OCI-LY7 (cell line): ENCODE measurements at regions not wholly inside any gene's neighbourhood (a gene's known extent, or its start where the extent isn't known, plus 50 kb on each side); places are given as distances from the start of the nearest gene placed in this dataset.

Source experiments
- BruUV-seq: library from RNA; stranded (reverse); fragments of 400-500 nt; replicated peaks from 2 replicates; lab custom pipeline; 2021; lab: Mats Ljungman, UMichigan
- CTCF ChIA-PET: fragments of 300-600 bp; sonication (Branson Sonifier 250); formaldehyde crosslinking; loops from one replicate; lab custom pipeline; 2022; ENCODE audit warnings: antibody characterized with exemption; ENCODE audit not compliant: unreplicated experiment; lab: Charles Lee
- POLR2A ChIA-PET: fragments of 300-600 bp; sonication (Branson Sonifier 250); formaldehyde crosslinking; loops from one replicate; lab custom pipeline; 2022; ENCODE audit warnings: antibody characterized with exemption; lab: Charles Lee
- DNase-seq: peaks from one replicate; pipeline ENCODE4 v3.0.0-alpha.2; 2015; ENCODE audit warnings: low spot score
- H2AFZ ChIP-seq: fragments of 200-600 bp; sonication (generic), shearing (Covaris generic); 2 replicates; pipeline ENCODE4 v1.6.1; 2014; ENCODE audit warnings: mild to moderate bottlenecking, antibody characterized with exemption, low read length, moderate library complexity
- H3K27ac ChIP-seq: fragments of 200-600 bp; sonication (generic); 2 replicates; pipeline ENCODE4 v1.5.1; 2014; ENCODE audit warnings: mixed run types, low read depth, mild to moderate bottlenecking, moderate library complexity, low read length, inconsistent platforms; ENCODE audit not compliant: poor library complexity, severe bottlenecking
- H3K36me3 ChIP-seq: fragments of 200-600 bp; sonication (generic); 2 replicates; pipeline ENCODE4 v1.6.1; 2014; ENCODE audit warnings: mild to moderate bottlenecking, antibody characterized with exemption, low read length, moderate library complexity, mixed read lengths; ENCODE audit not compliant: insufficient read depth
- H3K4me1 ChIP-seq: fragments of 200-600 bp; sonication (generic); 2 replicates; pipeline ENCODE4 v1.5.1; 2014; ENCODE audit warnings: mild to moderate bottlenecking, low read length; ENCODE audit not compliant: insufficient read depth, poor library complexity, severe bottlenecking
- H3K4me2 ChIP-seq: fragments of 200-600 bp; sonication (generic); 2 replicates; pipeline ENCODE4 v1.6.1; 2014; ENCODE audit warnings: mild to moderate bottlenecking, low read length
- H3K4me3 ChIP-seq: fragments of 200-600 bp; sonication (generic); 2 replicates; pipeline ENCODE4 v1.5.1; 2014; ENCODE audit warnings: mild to moderate bottlenecking, low read depth, low read length; ENCODE audit not compliant: poor library complexity, severe bottlenecking
- H3K79me2 ChIP-seq: fragments of 200-600 bp; sonication (generic); 2 replicates; pipeline ENCODE4 v1.6.1; 2016; ENCODE audit warnings: low read depth, mild to moderate bottlenecking, low read length, moderate library complexity, mixed read lengths; ENCODE audit not compliant: insufficient read depth
- H3K9me2 ChIP-seq: fragments of 200-600 bp; sonication (generic); 2 replicates; pipeline ENCODE4 v1.6.1; 2016; ENCODE audit warnings: mild to moderate bottlenecking, low read length, mixed read lengths; ENCODE audit not compliant: insufficient read depth
- H3K9me3 ChIP-seq: fragments of 200-600 bp; sonication (generic); 2 replicates; pipeline ENCODE4 v1.6.1; 2014; ENCODE audit warnings: mild to moderate bottlenecking, mixed run types, low read length, mixed read lengths
- H4K20me1 ChIP-seq: fragments of 200-600 bp; sonication (generic); 2 replicates; pipeline ENCODE4 v1.6.1; 2014; ENCODE audit warnings: mild to moderate bottlenecking, antibody characterized with exemption, low read length, moderate library complexity, mixed read lengths; ENCODE audit not compliant: insufficient read depth
- EZH2phosphoT487 ChIP-seq: fragments of 200-600 bp; sonication (generic); IDR thresholded peaks from 2 replicates; pipeline ENCODE4 v1.6.1; 2018; ENCODE audit warnings: low read depth, borderline replicate concordance, mild to moderate bottlenecking, mixed run types, antibody characterized with exemption, low read length, moderate library complexity, mixed read lengths
- intact Hi-C: fragments of 100-400 bp; cut with micrococcal nuclease; formaldehyde crosslinking; loops from one replicate; pipeline ENCODE4 v1.10.0; 2022; ENCODE audit not compliant: unreplicated experiment
- TF ChIP-seq, protein P1 (sequence below): fragments of 200-600 bp; sonication (generic); conservative IDR thresholded peaks from 2 replicates; pipeline ENCODE4 v1.5.1; 2014; ENCODE audit warnings: mild to moderate bottlenecking, antibody characterized with exemption, low read length, moderate library complexity, mixed read lengths

DNA sequence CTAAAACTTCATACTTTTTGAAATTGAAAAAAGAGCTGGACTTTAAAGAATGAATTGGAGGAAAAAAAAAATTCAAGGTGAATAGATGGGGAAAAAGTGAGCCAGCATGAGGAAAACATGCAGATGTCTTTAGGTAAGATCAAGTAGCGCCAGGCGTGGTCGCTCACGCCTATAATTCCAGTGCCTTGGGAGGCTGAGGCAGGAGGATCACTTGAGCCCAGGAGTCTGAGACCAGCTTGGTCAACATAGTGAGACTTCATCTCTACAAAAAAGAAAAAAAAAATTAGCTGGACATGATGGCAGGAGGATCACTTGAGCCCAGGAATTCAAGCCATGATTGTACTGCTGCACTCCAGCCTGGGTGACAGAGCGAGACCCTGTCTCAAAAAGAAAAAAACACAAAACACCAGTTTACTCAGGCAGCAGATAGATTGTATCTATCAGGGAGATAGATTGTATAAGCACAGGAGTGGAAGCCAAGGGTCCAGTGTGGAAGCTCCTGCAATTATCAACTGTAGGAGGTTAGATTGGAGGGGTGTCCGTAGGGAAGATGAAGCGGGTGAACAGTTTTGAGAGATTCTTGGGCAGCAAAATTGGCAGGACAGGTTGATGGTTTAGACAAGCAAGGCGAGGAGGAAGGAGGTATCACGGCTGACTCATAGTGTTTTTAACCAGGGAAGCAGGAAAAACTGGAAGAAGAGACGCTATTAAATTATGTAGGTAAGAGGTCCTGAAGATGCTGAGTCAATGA lies 97.6 kb upstream of the ZNF217 start:
- no peak overlapping the region for H2AFZ ChIP-seq
- POLR2A ChIA-PET, result interaction anchor here (0.5 to 2.0 kb wide), 5 partner anchors 14 to 188 kb away, joined by 3 to 12 read pairs (median 3); no protein-coding TSS in a partner anchor

DNA sequence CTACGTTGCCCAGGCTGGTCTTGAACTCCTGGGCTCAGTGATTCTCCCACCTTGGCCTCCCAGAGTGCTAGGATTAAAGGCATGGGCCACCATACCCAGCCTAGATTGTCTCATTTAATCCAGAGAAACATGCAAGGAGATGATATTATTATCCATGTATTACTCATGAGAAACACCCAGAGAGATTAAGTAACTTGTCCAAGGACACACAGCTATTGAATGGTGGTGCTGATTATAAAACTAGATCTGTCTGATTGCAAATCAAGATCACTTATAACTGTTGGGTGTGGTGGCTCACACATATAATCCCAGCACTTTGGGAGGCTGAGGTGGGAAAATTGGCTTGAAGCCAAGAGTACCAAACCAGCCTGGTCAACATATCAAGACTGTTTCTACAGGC lies 94.4 kb upstream of the ZNF217 start:
- no peak overlapping the region for H2AFZ ChIP-seq
- POLR2A ChIA-PET, result interaction anchor here (0.6 to 1.2 kb wide), 3 partner anchors 20 to 121 kb away, joined by 3 to 5 read pairs (median 4); no protein-coding TSS in a partner anchor
- CTCF ChIA-PET, result no interaction called here
- no peak for TF ChIP-seq EZH2phosphoT487
- TF ChIP-seq, protein P1, sequence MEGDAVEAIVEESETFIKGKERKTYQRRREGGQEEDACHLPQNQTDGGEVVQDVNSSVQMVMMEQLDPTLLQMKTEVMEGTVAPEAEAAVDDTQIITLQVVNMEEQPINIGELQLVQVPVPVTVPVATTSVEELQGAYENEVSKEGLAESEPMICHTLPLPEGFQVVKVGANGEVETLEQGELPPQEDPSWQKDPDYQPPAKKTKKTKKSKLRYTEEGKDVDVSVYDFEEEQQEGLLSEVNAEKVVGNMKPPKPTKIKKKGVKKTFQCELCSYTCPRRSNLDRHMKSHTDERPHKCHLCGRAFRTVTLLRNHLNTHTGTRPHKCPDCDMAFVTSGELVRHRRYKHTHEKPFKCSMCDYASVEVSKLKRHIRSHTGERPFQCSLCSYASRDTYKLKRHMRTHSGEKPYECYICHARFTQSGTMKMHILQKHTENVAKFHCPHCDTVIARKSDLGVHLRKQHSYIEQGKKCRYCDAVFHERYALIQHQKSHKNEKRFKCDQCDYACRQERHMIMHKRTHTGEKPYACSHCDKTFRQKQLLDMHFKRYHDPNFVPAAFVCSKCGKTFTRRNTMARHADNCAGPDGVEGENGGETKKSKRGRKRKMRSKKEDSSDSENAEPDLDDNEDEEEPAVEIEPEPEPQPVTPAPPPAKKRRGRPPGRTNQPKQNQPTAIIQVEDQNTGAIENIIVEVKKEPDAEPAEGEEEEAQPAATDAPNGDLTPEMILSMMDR, result no peak
- DNase-seq, result no peak
- no TSS peak for BruUV-seq
- no peak overlapping the region for H3K4me2 ChIP-seq
- H3K9me3 ChIP-seq, result no peaks in the 10 kb centered on the region
- no peak overlapping the region for H3K4me3 ChIP-seq
- no peaks in the 10 kb centered on the region for H3K79me2 ChIP-seq
- no peaks in the 10 kb centered on the region for H3K36me3 ChIP-seq
- H3K9me2 ChIP-seq, result no peaks in the 10 kb centered on the region
- H4K20me1 ChIP-seq, result no peaks in the 10 kb centered on the region
- intact Hi-C loops, result no loop called here
- H3K27ac ChIP-seq, result no peak overlapping the region
- H3K4me1 ChIP-seq, result peaks cover 15% of the 10 kb centered on the region

More for the DNA sequence above, 97.6 kb upstream of the ZNF217 start:
- Histone ChIP-seq H3K4me1 (peaks cover under 1% of the 10 kb centered on the region), H3K9me3 (no peaks in the 10 kb centered on the region), H3K27ac (no peak overlapping the region), H3K4me2 (no peak overlapping the region), H3K79me2 (no peaks in the 10 kb centered on the region), H3K4me3 (no peak overlapping the region), H4K20me1 (no peaks in the 10 kb centered on the region), H3K36me3 (no peaks in the 10 kb centered on the region), H3K9me2 (no peaks in the 10 kb centered on the region)
- intact Hi-C loops, result no loop called here
- DNase-seq, result no peak
- CTCF ChIA-PET, result no interaction called here
- no peak for TF ChIP-seq EZH2phosphoT487
- TF ChIP-seq, protein P1, result no peak
- no TSS peak for BruUV-seq

DNA sequence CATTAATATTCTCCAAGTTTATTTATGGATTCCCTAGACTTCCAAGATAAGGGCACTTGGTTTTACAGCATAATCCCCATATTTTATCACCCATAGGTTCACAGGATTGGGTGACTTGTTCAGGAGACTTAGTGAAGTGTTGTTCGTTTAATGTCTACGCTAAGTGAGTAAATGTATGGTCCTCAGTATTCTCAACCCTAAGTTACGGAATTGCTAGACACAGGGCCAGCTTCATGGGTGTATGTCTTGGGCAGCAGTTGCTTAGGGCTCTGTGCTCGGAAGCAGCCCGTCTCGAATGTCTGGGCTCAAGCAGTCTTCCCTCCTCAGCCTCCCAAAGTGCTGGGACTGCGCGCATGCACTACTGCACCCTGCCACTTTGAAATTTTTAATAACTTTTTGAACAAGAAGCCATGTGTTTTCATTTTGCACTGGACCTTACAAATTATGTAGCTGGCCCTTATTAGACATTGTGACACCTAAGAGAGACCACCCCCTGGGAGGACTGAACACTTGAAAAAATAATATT lies 91.5 kb upstream of the ZNF217 start:
- Histone ChIP-seq H3K4me1 (peaks cover 30% of the 10 kb centered on the region), H4K20me1 (no peaks in the 10 kb centered on the region), H2AFZ (peak overlapping the region; percentile 98; the same call in 1 of the 2 replicates), H3K9me2 (no peaks in the 10 kb centered on the region), H3K36me3 (no peaks in the 10 kb centered on the region), H3K79me2 (no peaks in the 10 kb centered on the region), H3K27ac (no peak overlapping the region), H3K9me3 (no peaks in the 10 kb centered on the region), H3K4me2 (peak overlapping the region; percentile 10; the same call in 1 of the 2 replicates), H3K4me3 (no peak overlapping the region)
- ChIA-PET POLR2A (interaction anchor here (0.7 to 1.5 kb wide), 2 partner anchors 16 to 1809 kb away, joined by 4 to 5 read pairs; no protein-coding TSS in a partner anchor), CTCF (no interaction called here)
- no peak for DNase-seq
- intact Hi-C loops, result no loop called here
- no TSS peak for BruUV-seq
- TF ChIP-seq EZH2phosphoT487, result no peak
- TF ChIP-seq, protein P1, result no peak
